Hepatocyte (in vitro differentiated cells): ENCODE measurements at regions not wholly inside any gene's neighbourhood (a gene's known extent, or its start where the extent isn't known, plus 50 kb on each side); places are given as distances from the start of the nearest gene placed in this dataset.

Experiments used
- EZH2 ChIP-seq: fragments of 200-600 bp; sonication (generic); IDR thresholded peaks from 2 replicates; pipeline ENCODE4 v1.6.1; 2016; ENCODE audit warnings: antibody characterized with exemption, mild to moderate bottlenecking, borderline replicate concordance
- EZH2phosphoT487 ChIP-seq: fragments of 200-600 bp; sonication (generic); IDR thresholded peaks from one replicate; pipeline ENCODE4 v1.6.1; 2018; ENCODE audit warnings: antibody characterized with exemption, mild to moderate bottlenecking, low read depth, moderate library complexity; ENCODE audit not compliant: unreplicated experiment, severe bottlenecking
- TF ChIP-seq, protein P1 (sequence below): fragments of 200-600 bp; sonication (generic); IDR thresholded peaks from 2 replicates; pipeline ENCODE4 v1.5.1; 2016; ENCODE audit warnings: antibody characterized with exemption, mild to moderate bottlenecking; ENCODE audit not compliant: poor library complexity

DNA sequence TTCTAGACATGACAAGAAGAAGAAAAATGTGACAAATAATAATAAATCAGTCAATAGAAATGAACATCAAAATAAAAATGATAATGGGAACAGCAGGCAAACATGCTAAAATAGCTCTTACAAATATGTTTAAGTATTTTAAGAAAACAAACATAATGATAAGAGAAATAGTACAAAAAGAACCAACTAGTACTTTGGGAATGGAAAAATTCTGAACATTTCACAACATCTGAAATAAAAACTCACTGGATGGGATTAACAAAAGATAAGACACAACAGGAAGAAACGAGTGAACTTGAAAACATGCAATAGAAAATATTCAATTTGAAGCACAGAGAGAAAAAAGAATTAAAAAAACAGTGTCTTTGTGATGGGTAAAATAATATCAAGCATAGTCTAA, 115.2 kb upstream of the TSPAN2 start:
- TF ChIP-seq, protein P1, sequence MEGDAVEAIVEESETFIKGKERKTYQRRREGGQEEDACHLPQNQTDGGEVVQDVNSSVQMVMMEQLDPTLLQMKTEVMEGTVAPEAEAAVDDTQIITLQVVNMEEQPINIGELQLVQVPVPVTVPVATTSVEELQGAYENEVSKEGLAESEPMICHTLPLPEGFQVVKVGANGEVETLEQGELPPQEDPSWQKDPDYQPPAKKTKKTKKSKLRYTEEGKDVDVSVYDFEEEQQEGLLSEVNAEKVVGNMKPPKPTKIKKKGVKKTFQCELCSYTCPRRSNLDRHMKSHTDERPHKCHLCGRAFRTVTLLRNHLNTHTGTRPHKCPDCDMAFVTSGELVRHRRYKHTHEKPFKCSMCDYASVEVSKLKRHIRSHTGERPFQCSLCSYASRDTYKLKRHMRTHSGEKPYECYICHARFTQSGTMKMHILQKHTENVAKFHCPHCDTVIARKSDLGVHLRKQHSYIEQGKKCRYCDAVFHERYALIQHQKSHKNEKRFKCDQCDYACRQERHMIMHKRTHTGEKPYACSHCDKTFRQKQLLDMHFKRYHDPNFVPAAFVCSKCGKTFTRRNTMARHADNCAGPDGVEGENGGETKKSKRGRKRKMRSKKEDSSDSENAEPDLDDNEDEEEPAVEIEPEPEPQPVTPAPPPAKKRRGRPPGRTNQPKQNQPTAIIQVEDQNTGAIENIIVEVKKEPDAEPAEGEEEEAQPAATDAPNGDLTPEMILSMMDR, result no peak
- TF ChIP-seq EZH2 (no peak), EZH2phosphoT487 (no peak)
